GM12873 (cell line): ENCODE measurements at regions not wholly inside any gene's neighbourhood (a gene's known extent, or its start where the extent isn't known, plus 50 kb on each side); places are given as distances from the start of the nearest gene placed in this dataset.

Source experiments
- TF ChIP-seq, protein P1 (sequence below): IDR thresholded peaks from 2 replicates; pipeline ENCODE4 v1.5.1; 2012; ENCODE audit warnings: low read depth, mild to moderate bottlenecking, moderate library complexity, low read length, control low read depth; ENCODE audit not compliant: insufficient read depth; ENCODE audit errors: missing control alignments

DNA sequence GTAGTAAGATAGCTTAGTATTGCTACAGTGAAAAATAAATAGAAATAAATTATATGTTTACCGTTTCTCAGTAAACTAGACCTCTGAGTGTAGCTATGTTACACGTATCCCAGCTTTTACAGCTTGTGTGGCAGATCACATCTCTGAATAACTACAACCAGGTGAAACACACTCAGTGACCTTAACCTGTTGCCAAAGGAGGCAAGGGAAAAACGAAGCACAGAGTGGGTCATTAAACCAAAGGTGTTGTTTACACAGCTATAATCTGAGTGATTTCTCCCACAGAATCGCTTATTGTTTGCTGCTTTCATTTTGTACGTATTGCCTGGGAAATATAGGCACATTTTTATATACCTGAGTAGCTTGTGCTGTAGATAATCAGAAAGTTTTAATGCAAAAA is 688.2 kb upstream of the KIF2B start:
- TF ChIP-seq, protein P1, sequence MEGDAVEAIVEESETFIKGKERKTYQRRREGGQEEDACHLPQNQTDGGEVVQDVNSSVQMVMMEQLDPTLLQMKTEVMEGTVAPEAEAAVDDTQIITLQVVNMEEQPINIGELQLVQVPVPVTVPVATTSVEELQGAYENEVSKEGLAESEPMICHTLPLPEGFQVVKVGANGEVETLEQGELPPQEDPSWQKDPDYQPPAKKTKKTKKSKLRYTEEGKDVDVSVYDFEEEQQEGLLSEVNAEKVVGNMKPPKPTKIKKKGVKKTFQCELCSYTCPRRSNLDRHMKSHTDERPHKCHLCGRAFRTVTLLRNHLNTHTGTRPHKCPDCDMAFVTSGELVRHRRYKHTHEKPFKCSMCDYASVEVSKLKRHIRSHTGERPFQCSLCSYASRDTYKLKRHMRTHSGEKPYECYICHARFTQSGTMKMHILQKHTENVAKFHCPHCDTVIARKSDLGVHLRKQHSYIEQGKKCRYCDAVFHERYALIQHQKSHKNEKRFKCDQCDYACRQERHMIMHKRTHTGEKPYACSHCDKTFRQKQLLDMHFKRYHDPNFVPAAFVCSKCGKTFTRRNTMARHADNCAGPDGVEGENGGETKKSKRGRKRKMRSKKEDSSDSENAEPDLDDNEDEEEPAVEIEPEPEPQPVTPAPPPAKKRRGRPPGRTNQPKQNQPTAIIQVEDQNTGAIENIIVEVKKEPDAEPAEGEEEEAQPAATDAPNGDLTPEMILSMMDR, result no peak

DNA sequence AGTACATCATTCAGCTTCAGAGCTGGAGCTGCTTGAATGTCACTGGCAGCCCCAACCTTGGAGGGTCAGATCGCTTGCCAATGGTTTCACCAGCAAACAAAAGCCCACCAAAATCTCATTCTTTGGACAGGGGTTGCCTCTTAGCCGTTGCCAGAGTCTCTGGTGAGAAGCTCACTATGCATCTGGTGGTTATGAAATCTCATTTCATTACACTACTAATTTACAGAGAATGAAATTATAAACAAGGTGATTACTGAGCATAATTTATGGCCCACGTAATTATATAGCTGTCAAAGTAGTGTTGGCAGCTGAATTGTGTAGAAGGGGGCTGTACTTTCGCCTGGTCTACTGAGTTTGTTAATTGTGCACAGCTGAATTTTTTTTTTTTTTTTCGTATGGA is 688.9 kb upstream of the KIF2B start:
- TF ChIP-seq, protein P1, result no peak

DNA sequence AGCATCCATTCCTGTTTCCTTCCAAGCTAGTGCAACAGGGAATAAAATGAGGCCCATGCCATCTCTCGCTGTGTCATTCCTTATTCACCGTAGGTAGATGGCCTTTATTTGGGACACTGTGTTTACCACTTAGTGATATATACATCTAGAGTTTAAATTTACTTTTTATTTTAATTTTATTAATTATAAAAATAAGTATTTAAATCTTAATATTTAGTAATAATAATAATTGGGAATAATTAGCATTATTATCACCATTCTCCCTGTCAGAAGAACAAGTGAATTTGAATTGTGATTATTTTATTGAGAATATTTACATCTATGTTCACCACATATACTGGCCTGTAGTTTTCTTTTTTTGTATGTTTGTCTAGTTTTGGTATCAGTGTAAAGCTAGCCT is 692.9 kb upstream of the KIF2B start:
- TF ChIP-seq, protein P1, result no peak

DNA sequence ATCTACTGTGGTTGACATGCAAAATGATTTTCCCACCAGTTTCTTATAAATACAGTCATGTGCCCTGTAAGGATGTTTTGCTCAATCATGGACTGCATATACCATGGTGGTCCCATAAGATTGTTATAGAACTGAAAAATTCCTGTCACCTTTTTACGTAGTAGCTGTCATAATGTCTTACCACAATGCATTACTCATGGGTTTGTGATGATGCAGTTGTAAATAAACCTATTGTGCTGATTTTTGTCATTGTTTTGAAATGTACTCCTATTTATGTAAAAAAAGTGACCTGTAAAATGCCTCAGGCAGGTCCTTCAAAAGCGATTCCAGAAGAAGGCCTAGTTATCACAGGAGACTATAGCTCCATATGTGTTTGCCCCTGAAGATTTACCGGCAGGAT is 695.4 kb upstream of the KIF2B start:
- TF ChIP-seq, protein P1, result no peak

DNA sequence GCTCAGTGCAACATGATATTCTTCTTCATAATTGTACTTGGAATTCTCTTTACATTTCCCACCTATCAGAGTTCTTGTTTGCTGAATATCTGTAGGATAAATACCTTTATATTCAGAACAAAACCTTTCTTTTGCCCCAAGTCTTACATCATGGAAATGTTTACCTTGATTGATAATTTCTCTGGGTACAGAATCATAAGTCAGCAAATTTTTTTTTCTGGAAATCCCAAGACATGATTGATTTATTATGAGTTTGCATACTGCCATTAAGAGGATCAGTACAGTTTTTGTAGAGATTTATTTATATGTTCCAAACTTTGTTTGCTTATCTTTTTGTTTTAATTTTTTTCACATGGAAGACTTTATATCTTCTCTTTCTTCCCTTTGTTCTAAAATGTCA is 699.8 kb upstream of the KIF2B start:
- TF ChIP-seq, protein P1, result no peak

DNA sequence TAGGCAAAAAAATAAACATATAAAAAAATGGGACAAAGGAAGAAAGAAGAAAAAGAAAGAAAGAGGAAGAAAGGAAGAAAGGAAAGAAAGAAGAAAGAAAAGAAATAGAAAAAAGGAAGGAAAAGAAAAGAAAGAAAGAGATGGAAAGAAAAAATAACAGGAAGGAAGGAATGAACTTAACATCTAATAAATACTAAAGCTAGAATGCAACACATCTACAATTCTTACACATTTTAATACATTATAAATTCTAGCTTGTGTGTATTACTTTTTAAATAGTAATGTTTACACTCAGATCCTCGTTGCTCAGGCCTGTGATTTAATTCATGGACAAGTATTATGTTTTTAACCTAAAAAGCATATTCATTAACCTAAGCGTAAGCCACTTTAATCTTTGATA is 703.0 kb upstream of the KIF2B start:
- TF ChIP-seq, protein P1, result no peak

DNA sequence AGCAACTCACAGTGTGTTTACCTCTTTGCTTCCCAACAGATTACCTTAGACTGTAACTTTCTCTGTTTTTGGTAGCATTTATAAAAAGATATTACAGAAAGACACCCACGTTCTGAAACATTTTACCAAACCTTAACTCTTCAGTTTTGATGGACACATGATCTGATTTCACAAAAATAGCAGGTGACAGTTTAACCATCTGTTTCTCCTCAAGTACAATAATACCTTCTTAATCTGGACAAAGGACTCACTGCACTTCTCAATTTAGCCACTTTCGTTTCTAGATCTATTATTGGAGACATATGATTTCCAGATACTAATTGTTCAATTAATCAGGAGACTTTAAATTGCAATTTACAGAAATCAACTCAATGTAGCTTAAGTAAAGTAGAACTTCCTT is 703.8 kb upstream of the KIF2B start:
- TF ChIP-seq, protein P1, result no peak
